ENCODE measurements at regions not wholly inside any gene's neighbourhood (a gene's known extent, or its start where the extent isn't known, plus 50 kb on each side); places are given as distances from the start of the nearest gene placed in this dataset.

- TF ChIP-seq, protein P1, sequence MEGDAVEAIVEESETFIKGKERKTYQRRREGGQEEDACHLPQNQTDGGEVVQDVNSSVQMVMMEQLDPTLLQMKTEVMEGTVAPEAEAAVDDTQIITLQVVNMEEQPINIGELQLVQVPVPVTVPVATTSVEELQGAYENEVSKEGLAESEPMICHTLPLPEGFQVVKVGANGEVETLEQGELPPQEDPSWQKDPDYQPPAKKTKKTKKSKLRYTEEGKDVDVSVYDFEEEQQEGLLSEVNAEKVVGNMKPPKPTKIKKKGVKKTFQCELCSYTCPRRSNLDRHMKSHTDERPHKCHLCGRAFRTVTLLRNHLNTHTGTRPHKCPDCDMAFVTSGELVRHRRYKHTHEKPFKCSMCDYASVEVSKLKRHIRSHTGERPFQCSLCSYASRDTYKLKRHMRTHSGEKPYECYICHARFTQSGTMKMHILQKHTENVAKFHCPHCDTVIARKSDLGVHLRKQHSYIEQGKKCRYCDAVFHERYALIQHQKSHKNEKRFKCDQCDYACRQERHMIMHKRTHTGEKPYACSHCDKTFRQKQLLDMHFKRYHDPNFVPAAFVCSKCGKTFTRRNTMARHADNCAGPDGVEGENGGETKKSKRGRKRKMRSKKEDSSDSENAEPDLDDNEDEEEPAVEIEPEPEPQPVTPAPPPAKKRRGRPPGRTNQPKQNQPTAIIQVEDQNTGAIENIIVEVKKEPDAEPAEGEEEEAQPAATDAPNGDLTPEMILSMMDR (IDR thresholded peaks at IDR 0.05; ENCODE audit: poor library complexity): no peak
- TF ChIP-seq EZH2 (IDR thresholded peaks at IDR 0.05; ENCODE audit: borderline replicate concordance) (no peak), EZH2phosphoT487 (IDR thresholded peaks at IDR 0.05; ENCODE audit: low read depth, severe bottlenecking, unreplicated experiment) (no peak)
Measured at GRCh38 chr2:118635891-118636290, 211.6 kb downstream of the EN1 start.

Data from hepatocyte (in vitro differentiated cells).